Nephron progenitor cell (in vitro differentiated cells): ENCODE measurements at regions not wholly inside any gene's neighbourhood (a gene's known extent, or its start where the extent isn't known, plus 50 kb on each side); places are given as distances from the start of the nearest gene placed in this dataset.

Source experiments
- DNase-seq: peaks from one replicate; pipeline ENCODE4 v3.0.0; 2021
- H3K27ac Mint-ChIP-seq: 2 replicates; pipeline ENCODE4 v1.8.0; 2021; ENCODE audit warnings: mild to moderate bottlenecking, moderate library complexity, mixed read lengths
- H3K27me3 Mint-ChIP-seq: 2 replicates; pipeline ENCODE4 v1.8.0; 2021; ENCODE audit warnings: mild to moderate bottlenecking, low read depth, mixed read lengths; ENCODE audit not compliant: poor library complexity
- H3K36me3 Mint-ChIP-seq: 2 replicates; pipeline ENCODE4 v1.8.0; 2021; ENCODE audit warnings: low read depth, mixed read lengths
- H3K4me1 Mint-ChIP-seq: 2 replicates; pipeline ENCODE4 v1.8.0; 2021; ENCODE audit warnings: mixed read lengths
- H3K4me3 Mint-ChIP-seq: 2 replicates; pipeline ENCODE4 v1.8.0; 2021; ENCODE audit warnings: mild to moderate bottlenecking, moderate library complexity, mixed read lengths
- H3K9me3 Mint-ChIP-seq: 2 replicates; pipeline ENCODE4 v1.8.0; 2021; ENCODE audit warnings: mild to moderate bottlenecking, moderate library complexity, mixed read lengths
- TF ChIP-seq, protein P1 (sequence below): fragments of 200-600 bp; sonication (generic); IDR thresholded peaks from 2 replicates; pipeline ENCODE4 v1.5.0; 2021; ENCODE audit warnings: antibody characterized with exemption

DNA sequence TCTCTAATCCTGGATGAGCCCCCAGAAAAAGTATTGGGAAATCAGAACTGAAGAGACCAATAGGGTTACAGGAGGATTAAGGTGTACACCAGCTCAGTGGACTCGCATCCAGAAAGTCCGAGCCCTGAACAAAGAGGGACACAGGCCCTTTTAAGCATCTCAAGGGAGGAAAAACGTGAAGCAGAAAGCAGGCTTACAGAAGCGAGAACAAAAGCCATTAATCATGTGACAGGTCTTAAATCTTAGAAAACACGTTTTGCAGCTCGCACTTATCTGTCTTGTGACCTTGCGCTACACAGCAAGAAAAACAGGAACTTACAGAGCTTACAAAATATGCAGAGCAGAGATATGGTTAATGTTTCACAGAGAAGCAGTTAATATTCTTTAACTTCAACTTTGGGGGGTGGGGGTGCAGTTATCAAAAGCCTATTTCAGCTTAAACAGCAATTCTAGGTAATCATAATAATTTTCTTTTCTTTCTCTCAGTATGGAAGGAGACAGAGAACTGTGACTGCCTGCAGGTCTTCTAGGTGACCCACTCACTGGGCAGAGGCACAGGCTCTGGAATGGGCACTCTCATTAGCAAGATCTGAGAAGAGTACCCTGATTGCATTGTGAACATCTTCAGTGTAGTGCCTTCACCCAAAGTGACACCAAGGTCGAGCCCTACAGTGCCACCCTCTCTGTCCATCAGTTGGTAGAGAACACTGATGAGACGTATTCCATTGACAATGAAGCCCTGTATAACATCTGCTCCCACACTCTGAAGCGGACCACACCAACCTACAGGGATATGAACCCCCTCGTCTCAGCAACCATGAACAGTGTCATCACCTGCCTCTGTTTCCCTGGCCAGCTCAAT, 65.0 kb upstream of the MOCS1 start:
- Mint-ChIP-seq H3K27ac (peak overlapping the region; percentile 50), H3K27me3 (peaks cover 7% of the 10 kb centered on the region), H3K4me1 (no peaks in the 10 kb centered on the region), H3K4me3 (no peak overlapping the region), H3K36me3 (no peaks in the 10 kb centered on the region), H3K9me3 (peaks cover 42% of the 10 kb centered on the region)
- DNase-seq, result no peak
- TF ChIP-seq, protein P1, sequence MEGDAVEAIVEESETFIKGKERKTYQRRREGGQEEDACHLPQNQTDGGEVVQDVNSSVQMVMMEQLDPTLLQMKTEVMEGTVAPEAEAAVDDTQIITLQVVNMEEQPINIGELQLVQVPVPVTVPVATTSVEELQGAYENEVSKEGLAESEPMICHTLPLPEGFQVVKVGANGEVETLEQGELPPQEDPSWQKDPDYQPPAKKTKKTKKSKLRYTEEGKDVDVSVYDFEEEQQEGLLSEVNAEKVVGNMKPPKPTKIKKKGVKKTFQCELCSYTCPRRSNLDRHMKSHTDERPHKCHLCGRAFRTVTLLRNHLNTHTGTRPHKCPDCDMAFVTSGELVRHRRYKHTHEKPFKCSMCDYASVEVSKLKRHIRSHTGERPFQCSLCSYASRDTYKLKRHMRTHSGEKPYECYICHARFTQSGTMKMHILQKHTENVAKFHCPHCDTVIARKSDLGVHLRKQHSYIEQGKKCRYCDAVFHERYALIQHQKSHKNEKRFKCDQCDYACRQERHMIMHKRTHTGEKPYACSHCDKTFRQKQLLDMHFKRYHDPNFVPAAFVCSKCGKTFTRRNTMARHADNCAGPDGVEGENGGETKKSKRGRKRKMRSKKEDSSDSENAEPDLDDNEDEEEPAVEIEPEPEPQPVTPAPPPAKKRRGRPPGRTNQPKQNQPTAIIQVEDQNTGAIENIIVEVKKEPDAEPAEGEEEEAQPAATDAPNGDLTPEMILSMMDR, result no peak

DNA sequence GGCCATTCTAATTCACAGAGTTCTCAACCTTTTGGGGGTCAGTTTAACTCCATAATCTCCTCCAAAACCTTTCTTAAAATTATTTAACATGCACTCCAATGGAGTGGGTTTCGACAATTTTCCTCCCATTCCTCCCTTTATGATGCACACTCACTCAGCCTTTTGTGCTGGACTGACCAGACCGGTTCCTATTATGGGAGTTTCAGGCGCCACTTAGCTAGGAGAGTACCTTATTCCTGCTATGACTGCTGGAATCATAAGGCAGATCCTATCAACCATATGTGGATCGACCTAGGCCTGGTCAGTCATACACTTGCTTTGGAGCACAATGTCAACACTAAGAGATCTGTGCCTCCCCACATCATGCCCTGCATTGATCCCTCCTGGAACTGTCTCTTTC, 63.9 kb upstream of the MOCS1 start:
- H3K36me3 Mint-ChIP-seq, result peaks cover 2% of the 10 kb centered on the region
- H3K27me3 Mint-ChIP-seq, result no peaks in the 10 kb centered on the region
- no peak overlapping the region for H3K27ac Mint-ChIP-seq
- TF ChIP-seq, protein P1, result no peak
- peaks cover 53% of the 10 kb centered on the region for H3K9me3 Mint-ChIP-seq
- H3K4me1 Mint-ChIP-seq, result no peaks in the 10 kb centered on the region
- no peak overlapping the region for H3K4me3 Mint-ChIP-seq
- no peak for DNase-seq

DNA sequence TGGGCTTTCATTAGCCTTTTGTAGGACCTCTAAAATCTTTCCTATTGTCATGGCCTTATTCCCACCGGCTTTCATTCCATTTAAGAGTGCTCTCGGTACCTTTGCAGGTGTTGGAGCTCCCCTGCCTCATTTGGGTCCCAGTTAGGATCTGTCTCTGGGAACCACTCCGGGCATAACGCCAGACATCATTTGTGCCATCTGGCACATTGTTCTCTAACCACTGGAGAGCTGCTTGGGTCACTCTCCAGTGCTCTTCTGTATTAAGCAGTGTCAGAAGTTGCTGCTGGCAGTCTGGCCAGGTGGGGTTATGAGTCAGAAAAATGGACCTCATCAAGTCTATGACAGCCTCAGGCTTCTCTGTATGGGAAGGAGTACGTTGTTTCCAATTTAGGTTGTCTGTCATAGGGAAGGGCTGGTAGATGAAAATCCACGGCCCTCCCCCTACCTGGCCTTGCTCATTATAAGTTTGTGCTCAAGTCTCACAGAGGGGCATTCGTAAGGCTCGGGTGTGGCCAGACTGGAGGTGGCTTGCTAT, 62.9 kb upstream of the MOCS1 start:
- TF ChIP-seq, protein P1, result no peak
- Mint-ChIP-seq H3K9me3 (peaks cover 56% of the 10 kb centered on the region), H3K36me3 (peaks cover 7% of the 10 kb centered on the region), H3K27ac (no peak overlapping the region), H3K4me3 (no peak overlapping the region), H3K4me1 (no peaks in the 10 kb centered on the region), H3K27me3 (no peaks in the 10 kb centered on the region)
- no peak for DNase-seq

DNA sequence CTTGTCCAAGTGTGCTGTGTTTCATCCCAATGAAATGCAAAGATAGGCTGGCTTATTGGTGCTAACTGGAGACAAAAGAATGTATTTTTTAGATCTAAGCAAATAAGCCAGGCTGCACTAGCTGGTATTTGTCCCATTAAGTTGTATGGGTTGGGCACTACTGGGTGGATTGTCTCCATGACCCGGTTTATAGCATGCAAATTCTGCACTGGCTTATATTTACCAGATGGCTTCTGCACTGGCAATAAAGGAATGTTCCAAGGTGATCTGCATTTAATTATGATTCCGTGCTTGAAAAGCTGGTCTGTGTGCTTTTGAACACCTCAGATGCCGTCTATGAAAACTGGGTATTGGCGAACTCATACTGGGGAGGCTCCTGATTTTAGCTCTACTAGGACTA, 61.4 kb upstream of the MOCS1 start:
- Mint-ChIP-seq H3K27ac (no peak overlapping the region), H3K4me1 (no peaks in the 10 kb centered on the region), H3K9me3 (peaks cover 56% of the 10 kb centered on the region), H3K4me3 (no peak overlapping the region), H3K27me3 (peaks cover 4% of the 10 kb centered on the region), H3K36me3 (peaks cover 7% of the 10 kb centered on the region)
- TF ChIP-seq, protein P1, result no peak
- DNase-seq, result no peak

DNA sequence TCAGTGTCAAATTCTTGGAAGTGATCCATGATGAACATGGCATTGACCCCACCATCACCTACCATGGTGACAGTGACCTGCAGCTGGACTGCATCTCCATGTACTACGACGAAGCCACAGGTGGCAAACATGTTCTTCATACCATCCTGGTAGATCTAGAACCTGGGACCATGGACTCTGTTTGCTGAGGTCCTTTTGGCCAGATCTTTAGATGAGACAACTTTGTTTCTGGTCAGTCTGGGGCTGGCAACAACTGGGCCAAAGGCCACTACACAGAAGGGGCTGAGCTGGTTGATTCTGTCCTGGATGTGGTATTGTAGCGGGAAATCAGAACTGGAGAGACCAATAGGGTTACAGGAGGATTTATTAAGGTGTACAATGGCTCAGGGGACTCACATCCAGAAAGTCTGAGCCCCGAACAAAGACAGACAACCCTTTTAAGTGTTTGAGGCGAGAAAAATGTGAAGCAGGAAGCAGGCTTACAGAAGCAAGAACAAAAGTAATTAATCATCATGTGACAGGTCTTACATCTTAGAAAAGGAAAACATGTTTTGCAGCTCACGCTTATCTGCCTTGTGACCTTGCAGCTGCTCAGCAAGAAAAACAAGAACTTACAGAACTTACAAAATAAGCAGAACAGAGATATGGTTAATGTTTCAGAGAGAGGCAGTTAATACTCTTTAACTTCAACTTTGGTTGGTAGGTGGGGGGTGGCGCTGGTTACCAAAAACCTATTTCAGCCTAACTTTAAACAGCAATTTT, 58.8 kb upstream of the MOCS1 start:
- peaks cover 6% of the 10 kb centered on the region for H3K27me3 Mint-ChIP-seq
- no peak for DNase-seq
- TF ChIP-seq, protein P1, result no peak
- no peak overlapping the region for H3K27ac Mint-ChIP-seq
- H3K36me3 Mint-ChIP-seq, result peaks cover 7% of the 10 kb centered on the region
- no peaks in the 10 kb centered on the region for H3K4me1 Mint-ChIP-seq
- H3K9me3 Mint-ChIP-seq, result peaks cover 30% of the 10 kb centered on the region
- H3K4me3 Mint-ChIP-seq, result no peak overlapping the region
